ACC112 (cell line): ENCODE measurements at regions not wholly inside any gene's neighbourhood (a gene's known extent, or its start where the extent isn't known, plus 50 kb on each side); places are given as distances from the start of the nearest gene placed in this dataset.

Experiments
- H2AFZ ChIP-seq: fragments of 200-600 bp; sonication (generic); one replicate; pipeline ENCODE4 v1.6.0; 2017; ENCODE audit warnings: antibody characterized with exemption, low read length; ENCODE audit not compliant: unreplicated experiment
- H3K27ac ChIP-seq: fragments of 200-600 bp; sonication (generic); 2 replicates; pipeline ENCODE4 v1.5.1; 2014; ENCODE audit warnings: low read depth, mild to moderate bottlenecking, antibody characterized with exemption, low read length, moderate library complexity
- H3K27me3 ChIP-seq: fragments of 200-600 bp; sonication (generic); 2 replicates; pipeline ENCODE4 v1.6.1; 2014; ENCODE audit warnings: mild to moderate bottlenecking, antibody characterized with exemption, low read length, moderate library complexity, mixed read lengths; ENCODE audit not compliant: insufficient read depth
- H3K36me3 ChIP-seq: fragments of 200-600 bp; sonication (generic); 2 replicates; pipeline ENCODE4 v1.6.1; 2016; ENCODE audit warnings: mild to moderate bottlenecking, antibody characterized with exemption, low read length, moderate library complexity, mixed read lengths; ENCODE audit not compliant: insufficient read depth
- H3K4me1 ChIP-seq: fragments of 200-600 bp; sonication (generic); one replicate; pipeline ENCODE4 v1.6.1; 2016; ENCODE audit warnings: low read length, mixed read lengths; ENCODE audit not compliant: insufficient read depth, unreplicated experiment, control insufficient read depth
- H3K4me3 ChIP-seq: fragments of 200-600 bp; sonication (generic); 2 replicates; pipeline ENCODE4 v1.5.1; 2014; ENCODE audit warnings: mild to moderate bottlenecking, low read depth, low read length
- H3K79me2 ChIP-seq: fragments of 200-600 bp; sonication (generic); one replicate; pipeline ENCODE4 v1.6.0; 2016; ENCODE audit warnings: low read length; ENCODE audit not compliant: control insufficient read depth, unreplicated experiment, insufficient read depth

DNA sequence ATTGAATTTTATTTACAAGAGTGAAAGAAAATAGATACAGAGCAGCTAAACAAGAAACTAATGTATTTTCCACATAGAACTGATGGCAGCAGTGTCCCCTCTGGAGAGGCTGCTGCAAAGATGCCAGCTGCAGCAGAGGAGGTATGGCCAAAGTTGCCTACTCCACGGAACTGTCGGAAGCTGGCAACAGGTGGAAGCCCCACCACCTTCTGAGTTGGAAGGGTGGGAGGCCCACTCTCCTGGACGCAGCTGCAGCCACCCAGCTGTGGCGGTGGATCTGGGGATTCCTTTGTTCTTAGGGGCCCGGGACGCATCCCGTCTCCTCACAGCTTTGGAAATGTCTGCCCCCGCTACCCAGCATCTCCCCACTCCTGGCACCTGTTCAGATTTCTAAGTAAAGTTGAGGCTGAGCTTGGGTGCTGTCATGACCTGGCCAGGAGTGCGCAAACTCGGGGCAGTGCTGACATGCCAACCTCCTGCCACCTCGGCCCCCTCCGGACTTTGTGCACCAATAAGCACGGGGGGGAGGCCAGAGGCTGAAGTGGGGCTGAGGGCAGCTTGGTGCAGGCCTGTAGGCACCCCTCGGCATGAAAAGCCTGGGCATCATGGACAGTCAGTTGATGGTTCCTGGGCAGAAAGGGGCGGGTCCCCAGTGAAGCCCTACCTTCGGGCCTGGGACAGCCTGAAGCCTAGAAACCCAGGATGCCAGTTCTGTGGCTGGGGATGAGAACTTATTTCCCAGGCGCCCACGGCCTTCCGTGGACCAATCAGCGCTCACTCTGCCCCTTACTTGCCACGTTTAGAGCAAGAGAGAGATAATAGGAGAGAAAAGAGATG, 1071.4 kb downstream of the JRKL start:
- Histone ChIP-seq H3K36me3 (no peaks in the 10 kb centered on the region), H3K79me2 (no peaks in the 10 kb centered on the region), H3K4me1 (no peaks in the 10 kb centered on the region), H2AFZ (no peak overlapping the region), H3K27me3 (no peaks in the 10 kb centered on the region), H3K4me3 (no peak overlapping the region), H3K27ac (no peak overlapping the region)

DNA sequence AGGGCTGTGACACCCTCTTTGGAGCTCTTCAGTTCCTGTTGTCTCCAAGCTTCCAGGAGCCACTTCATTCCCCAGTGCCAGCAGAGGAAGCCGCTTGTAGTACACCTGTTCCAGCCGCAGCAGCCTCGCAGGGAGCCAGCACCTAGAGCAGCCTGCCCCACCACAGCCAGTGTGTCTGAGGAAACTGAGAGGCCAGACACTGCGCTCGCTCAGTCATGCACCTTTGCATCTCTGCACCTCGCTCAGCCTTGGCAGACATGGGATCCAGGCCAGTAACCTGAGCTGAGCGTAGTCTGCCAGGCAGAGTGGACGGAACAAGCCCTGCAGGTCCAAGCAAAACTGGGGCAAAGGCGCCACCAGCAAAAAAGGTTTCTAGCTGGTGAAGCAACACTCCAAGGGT, 1072.1 kb downstream of the JRKL start:
- no peaks in the 10 kb centered on the region for H3K27me3 ChIP-seq
- H3K27ac ChIP-seq = no peak overlapping the region
- H2AFZ ChIP-seq = no peak overlapping the region
- H3K36me3 ChIP-seq = no peaks in the 10 kb centered on the region
- H3K79me2 ChIP-seq = no peaks in the 10 kb centered on the region
- H3K4me1 ChIP-seq = no peaks in the 10 kb centered on the region
- H3K4me3 ChIP-seq = no peak overlapping the region

DNA sequence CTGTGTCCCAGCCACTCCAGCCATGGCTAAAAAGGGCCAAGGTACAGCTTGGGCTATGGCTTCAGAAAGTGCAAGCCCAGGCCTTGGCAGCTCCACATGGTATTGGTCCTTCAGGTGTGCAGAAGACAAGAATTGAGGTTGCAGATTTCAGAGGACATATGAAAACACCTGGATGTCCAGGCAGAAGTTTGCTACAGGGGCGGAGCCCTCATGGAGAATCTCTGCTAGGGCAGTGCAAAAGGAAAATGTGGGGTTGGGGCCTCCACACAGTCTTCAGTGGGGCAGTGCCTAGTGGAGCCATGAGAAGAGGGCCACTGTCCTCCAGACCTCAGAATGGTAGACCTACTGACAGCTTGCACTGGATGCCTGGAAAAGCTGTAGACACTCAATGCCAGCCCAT, 1074.1 kb downstream of the JRKL start:
- no peaks in the 10 kb centered on the region for H3K79me2 ChIP-seq
- H3K4me1 ChIP-seq = no peaks in the 10 kb centered on the region
- no peak overlapping the region for H3K4me3 ChIP-seq
- H3K27me3 ChIP-seq = no peaks in the 10 kb centered on the region
- no peak overlapping the region for H2AFZ ChIP-seq
- H3K36me3 ChIP-seq = no peaks in the 10 kb centered on the region
- H3K27ac ChIP-seq = no peak overlapping the region

DNA sequence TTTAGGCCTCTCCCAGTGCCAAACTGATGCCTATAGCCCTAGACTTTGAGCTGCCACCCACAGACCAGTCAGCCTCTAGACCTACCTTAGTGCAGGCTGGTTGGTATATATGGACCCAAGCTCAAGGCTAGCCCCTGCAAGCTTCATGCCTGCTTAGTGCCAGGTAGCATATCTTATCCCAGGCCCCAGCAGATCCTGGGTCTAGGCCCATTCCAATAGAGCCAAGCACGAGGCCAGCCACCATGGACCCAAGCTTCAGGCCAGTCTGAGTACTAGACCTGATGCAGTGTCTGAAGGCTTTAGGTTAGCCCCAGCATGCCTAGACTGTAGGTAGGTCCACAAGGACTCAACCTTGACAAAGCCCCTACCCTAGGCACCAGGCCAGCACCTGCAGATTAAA, 1081.7 kb downstream of the JRKL start:
- Histone ChIP-seq H3K27ac (no peak overlapping the region), H3K4me3 (no peak overlapping the region), H3K27me3 (no peaks in the 10 kb centered on the region), H2AFZ (no peak overlapping the region), H3K79me2 (no peaks in the 10 kb centered on the region), H3K36me3 (no peaks in the 10 kb centered on the region), H3K4me1 (no peaks in the 10 kb centered on the region)

DNA sequence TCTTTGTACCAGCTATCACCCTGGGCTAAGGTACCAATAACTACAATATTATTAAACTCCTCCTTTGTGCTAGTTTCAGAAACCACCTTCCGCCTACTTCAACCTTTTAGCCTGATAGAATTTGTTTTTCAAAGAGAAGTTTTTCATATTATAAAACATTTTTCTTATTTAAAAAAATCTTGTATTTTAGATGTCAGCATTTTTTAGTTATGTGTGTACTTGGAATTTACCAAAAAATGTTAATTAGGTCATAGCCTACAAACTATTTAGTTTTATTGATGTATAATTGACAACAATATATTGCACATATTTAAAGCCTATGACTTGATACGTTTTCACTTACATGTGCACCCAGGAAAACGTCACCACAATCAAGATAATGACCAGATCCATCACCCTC, 1097.6 kb downstream of the JRKL start:
- H3K27me3 ChIP-seq = no peaks in the 10 kb centered on the region; the same call in 1 of the 2 replicates
- no peaks in the 10 kb centered on the region for H3K79me2 ChIP-seq
- H2AFZ ChIP-seq = no peak overlapping the region
- no peaks in the 10 kb centered on the region for H3K36me3 ChIP-seq
- no peaks in the 10 kb centered on the region for H3K4me1 ChIP-seq
- H3K4me3 ChIP-seq = no peak overlapping the region
- no peak overlapping the region for H3K27ac ChIP-seq

DNA sequence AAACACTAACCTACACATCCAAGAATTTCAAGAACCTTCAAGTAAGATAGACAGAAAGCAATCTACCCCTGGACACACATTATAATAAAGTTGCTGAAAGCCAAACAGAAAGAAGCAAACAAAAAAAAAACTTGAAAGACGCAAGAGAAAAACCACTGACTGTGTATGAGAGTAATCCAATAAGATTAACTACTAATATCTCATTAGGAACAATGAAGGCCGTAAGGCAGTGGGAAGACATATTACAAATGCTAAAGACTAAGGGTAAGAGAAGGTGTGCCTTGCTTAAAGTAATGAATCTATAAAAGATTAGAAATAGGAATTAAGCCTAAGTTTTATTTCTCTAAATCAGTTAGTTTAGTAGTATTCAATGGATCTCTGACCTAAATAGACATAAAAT, 1109.1 kb downstream of the JRKL start:
- Histone ChIP-seq H3K4me1 (no peaks in the 10 kb centered on the region), H3K27ac (no peak overlapping the region), H3K79me2 (no peaks in the 10 kb centered on the region), H3K36me3 (no peaks in the 10 kb centered on the region), H2AFZ (no peak overlapping the region), H3K4me3 (no peak overlapping the region), H3K27me3 (no peaks in the 10 kb centered on the region)

DNA sequence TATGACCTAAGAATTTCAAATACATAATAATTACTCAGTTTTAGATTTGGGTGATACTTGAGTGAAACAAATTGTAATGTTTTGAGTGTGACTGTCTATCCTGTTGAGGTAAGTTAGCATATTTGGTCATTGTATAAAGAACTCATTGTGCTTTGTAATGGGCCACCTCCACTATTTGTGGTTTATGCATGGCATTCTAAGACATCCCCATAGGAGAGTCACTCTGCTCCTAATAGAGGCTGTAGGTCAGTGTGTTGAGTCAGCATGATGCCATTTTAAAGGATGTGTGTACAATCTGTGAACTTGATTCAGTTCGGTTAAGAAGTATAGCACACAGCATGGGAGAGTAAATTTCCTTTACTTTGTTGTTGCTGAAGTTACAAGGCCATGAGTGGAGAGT, 1112.4 kb downstream of the JRKL start:
- Histone ChIP-seq H3K27me3 (no peaks in the 10 kb centered on the region), H3K36me3 (no peaks in the 10 kb centered on the region), H3K4me3 (no peak overlapping the region), H3K27ac (no peak overlapping the region), H2AFZ (no peak overlapping the region), H3K4me1 (no peaks in the 10 kb centered on the region), H3K79me2 (no peaks in the 10 kb centered on the region)

DNA sequence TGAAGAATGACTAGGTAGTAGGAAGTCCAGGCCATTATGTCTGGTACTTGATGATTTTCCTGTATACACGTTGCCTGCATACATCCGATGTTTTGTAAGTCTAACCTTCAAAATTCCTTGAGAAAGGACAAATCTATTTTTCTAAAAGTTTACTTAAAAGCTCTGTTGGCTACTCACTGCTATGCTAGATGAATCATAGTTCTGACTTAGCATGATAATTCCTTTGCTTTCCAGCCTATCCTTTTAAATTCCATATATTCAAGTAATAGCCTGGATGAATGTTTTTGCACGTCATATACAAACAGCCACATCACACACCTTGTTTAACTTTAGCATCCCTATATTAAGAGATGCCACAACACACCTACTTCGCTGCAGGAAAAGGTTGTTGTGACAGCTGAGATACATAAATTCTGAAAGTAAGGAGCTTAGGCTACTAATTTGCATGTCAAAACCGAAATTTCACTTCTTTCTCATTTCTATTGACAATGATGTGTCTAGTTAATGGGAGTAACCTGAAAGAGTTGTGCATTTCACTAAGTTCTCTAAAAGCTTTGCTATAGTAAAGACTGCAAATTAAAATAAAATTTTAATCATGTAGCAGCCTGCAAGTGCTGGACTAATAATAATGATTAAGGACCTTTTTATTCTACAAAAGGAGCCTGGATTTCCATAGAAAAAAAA, 1116.4 kb downstream of the JRKL start:
- no peaks in the 10 kb centered on the region for H3K79me2 ChIP-seq
- no peak overlapping the region for H2AFZ ChIP-seq

DNA sequence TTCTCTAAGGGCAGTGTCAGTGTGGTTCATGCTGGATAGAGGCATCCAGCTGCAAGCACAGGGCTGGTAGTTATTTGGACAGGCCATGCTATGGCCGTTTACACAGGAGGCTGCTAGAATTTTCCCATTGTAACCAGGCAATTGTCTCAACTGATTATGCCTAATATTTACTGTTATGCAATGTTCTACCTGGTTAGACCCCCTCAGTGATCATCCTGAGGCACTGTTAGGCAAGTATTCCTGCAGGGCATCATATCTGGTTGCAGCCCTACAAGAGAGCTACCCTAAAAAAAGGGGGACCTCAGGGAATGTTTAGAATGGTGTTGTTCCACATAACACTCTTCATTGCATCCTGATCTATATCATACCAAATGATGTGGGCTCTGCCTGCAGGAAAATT, 1124.6 kb downstream of the JRKL start:
- Histone ChIP-seq H3K4me1 (no peaks in the 10 kb centered on the region), H3K27me3 (no peaks in the 10 kb centered on the region), H2AFZ (no peak overlapping the region), H3K79me2 (no peaks in the 10 kb centered on the region), H3K36me3 (no peaks in the 10 kb centered on the region), H3K27ac (no peak overlapping the region), H3K4me3 (no peak overlapping the region)

More for the DNA sequence above, 1116.4 kb downstream of the JRKL start:
- Histone ChIP-seq H3K4me1 (no peaks in the 10 kb centered on the region), H3K4me3 (no peak overlapping the region), H3K36me3 (no peaks in the 10 kb centered on the region), H3K27ac (no peak overlapping the region), H3K27me3 (no peaks in the 10 kb centered on the region)

DNA sequence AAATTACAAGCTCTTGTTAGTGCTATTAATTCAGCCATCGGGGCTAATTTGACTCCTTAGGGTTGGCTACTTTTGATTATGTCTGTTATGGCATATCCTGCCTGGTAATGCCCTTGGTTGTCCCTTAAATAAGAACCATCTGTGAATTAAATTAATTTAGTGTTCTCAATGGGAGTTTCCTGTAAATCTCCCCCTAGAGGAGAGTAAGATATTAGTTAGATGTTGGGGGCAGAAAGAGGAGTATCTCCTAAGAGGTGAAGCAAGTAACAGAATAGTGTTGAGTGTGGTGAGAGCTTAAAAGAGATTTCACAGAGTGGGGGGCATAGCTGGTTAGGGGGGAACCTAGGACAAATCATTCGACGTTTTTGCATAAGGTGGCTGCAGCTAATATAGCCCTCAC, 1126.9 kb downstream of the JRKL start:
- Histone ChIP-seq H3K36me3 (no peaks in the 10 kb centered on the region), H3K4me1 (no peaks in the 10 kb centered on the region), H2AFZ (no peak overlapping the region), H3K79me2 (no peaks in the 10 kb centered on the region), H3K27ac (no peak overlapping the region), H3K27me3 (no peaks in the 10 kb centered on the region), H3K4me3 (no peak overlapping the region)

DNA sequence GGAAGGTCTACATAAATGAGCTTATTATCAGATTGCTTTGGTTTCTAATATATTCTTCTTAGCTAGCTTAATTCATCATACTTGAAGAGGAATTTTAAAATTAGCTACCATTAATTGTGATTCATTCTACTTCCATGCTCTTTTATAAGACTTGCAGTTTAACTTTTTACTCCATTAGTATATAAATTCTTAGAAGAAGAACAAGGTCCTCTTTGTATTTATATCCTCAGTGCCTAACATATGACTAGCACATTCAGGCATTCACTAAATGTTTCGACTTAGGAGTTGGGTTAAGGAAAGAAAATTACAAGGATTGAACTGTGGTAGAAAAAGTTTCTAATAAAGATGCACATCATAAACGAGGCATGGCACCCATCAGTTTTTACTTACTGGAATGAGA, 1135.5 kb downstream of the JRKL start:
- H3K79me2 ChIP-seq = no peaks in the 10 kb centered on the region
- H3K27ac ChIP-seq = no peak overlapping the region
- H3K27me3 ChIP-seq = no peaks in the 10 kb centered on the region
- H3K36me3 ChIP-seq = no peaks in the 10 kb centered on the region
- H3K4me3 ChIP-seq = no peak overlapping the region
- H3K4me1 ChIP-seq = no peaks in the 10 kb centered on the region
- no peak overlapping the region for H2AFZ ChIP-seq
